ENCODE measurements at regions not wholly inside any gene's neighbourhood (a gene's known extent, or its start where the extent isn't known, plus 50 kb on each side); places are given as distances from the start of the nearest gene placed in this dataset.

DNA sequence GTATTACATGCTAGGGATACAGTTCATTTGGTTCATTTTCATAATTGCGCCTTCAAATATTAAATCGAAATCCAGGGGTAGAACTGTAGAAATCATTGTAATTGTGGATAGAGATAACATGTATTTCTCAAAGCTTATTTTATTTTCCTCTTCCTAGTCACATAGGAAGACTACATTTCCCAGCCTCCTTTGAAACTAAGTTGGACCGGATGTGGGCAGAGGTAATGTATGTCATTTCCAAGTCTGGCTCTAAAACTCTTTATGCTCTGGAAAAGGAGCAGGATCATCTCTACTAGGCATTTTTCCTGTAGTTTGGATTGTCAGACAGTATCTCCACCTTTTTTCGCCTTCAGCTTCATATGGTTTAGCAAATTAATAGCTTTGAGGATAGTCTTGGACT, 70.1 kb upstream of the CRY1 start:
- Histone ChIP-seq H3K4me3 (no peak overlapping the region), H3K9me3 (no peaks in the 10 kb centered on the region), H3K27ac (no peak overlapping the region), H3K27me3 (ENCODE audit: low read depth) (peaks cover 4% of the 10 kb centered on the region), H3K36me3 (no peaks in the 10 kb centered on the region), H3K4me1 (no peaks in the 10 kb centered on the region)
- intact Hi-C loops (cut with DNase I), result no loop called here
- ATAC-seq, result no peak
- DNase-seq, result no peak
- TF ChIP-seq, protein P1, sequence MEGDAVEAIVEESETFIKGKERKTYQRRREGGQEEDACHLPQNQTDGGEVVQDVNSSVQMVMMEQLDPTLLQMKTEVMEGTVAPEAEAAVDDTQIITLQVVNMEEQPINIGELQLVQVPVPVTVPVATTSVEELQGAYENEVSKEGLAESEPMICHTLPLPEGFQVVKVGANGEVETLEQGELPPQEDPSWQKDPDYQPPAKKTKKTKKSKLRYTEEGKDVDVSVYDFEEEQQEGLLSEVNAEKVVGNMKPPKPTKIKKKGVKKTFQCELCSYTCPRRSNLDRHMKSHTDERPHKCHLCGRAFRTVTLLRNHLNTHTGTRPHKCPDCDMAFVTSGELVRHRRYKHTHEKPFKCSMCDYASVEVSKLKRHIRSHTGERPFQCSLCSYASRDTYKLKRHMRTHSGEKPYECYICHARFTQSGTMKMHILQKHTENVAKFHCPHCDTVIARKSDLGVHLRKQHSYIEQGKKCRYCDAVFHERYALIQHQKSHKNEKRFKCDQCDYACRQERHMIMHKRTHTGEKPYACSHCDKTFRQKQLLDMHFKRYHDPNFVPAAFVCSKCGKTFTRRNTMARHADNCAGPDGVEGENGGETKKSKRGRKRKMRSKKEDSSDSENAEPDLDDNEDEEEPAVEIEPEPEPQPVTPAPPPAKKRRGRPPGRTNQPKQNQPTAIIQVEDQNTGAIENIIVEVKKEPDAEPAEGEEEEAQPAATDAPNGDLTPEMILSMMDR (IDR thresholded peaks at IDR 0.05), result no peak

DNA sequence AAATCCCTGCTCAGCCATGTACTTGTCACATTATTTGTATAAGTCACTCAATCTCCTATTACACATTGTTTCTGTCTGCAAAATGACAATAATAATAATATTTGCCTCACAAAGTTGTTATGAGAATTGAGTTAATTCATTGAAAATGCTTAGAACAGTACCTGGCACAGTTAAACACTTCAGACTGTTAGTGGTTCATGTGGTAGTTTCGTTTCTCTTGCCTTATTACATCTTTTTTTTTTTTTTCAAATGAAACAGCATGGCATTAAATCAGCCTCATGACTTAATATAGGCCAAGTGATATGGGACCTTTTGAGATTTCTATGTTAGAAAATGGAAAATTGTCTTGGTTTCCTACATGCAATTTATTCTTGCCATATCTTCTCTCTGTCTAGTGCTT, 71.0 kb upstream of the CRY1 start:
- intact Hi-C loops (cut with DNase I), result no loop called here
- Histone ChIP-seq H3K27ac (no peak overlapping the region), H3K27me3 (ENCODE audit: low read depth) (peaks cover 12% of the 10 kb centered on the region), H3K4me1 (no peaks in the 10 kb centered on the region), H3K9me3 (no peaks in the 10 kb centered on the region), H3K4me3 (no peak overlapping the region), H3K36me3 (no peaks in the 10 kb centered on the region)
- ATAC-seq, result no peak
- TF ChIP-seq, protein P1 (IDR thresholded peaks at IDR 0.05), result no peak
- no peak for DNase-seq

DNA sequence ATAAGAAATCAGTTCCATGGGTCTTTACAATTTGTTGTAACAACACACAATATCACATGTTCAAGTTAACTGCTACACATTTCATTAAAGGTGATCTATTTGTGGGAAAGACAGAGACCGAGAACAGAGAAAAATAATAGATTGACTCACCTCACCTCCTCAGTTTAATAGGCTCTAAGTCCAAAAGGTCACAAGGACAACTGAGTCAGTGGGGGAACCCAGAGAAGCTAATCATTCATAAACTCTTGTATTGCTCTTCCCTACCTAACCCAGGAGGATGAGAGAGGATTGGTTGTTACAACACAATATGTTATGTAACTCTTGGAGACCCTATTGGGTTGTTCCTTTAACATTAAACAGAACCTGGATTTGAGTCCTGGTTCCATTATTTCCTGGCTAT, 72.2 kb upstream of the CRY1 start:
- no peaks in the 10 kb centered on the region for H3K4me1 ChIP-seq
- H3K27me3 ChIP-seq (ENCODE audit: low read depth), result peaks cover 17% of the 10 kb centered on the region
- no peak overlapping the region for H3K4me3 ChIP-seq
- intact Hi-C loops (cut with DNase I), result no loop called here
- no peak overlapping the region for H3K27ac ChIP-seq
- DNase-seq (no peak), ATAC-seq (no peak)
- TF ChIP-seq, protein P1 (IDR thresholded peaks at IDR 0.05), result no peak
- no peaks in the 10 kb centered on the region for H3K9me3 ChIP-seq
- H3K36me3 ChIP-seq, result no peaks in the 10 kb centered on the region

DNA sequence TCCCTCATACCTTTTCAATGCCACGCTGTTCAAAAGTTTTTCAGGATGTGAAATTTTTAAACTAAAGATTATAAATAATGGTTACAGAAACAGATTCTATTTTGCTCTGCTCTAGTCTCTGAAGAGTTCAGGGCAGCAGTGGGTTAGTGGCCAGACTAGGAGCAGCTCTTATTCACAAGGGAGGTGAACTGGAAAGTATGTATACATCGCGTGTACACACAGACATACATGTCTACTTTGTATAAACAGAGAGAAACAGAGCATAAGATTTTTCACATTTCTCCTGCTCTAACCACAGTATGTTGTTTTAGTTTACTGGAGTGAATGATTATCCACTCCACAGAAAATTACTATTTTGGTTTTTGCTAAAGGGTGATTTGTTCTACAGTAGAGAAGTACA, 74.4 kb upstream of the CRY1 start:
- peaks cover 17% of the 10 kb centered on the region for H3K27me3 ChIP-seq (ENCODE audit: low read depth)
- H3K9me3 ChIP-seq, result no peaks in the 10 kb centered on the region
- H3K27ac ChIP-seq, result no peak overlapping the region
- no peaks in the 10 kb centered on the region for H3K36me3 ChIP-seq
- TF ChIP-seq, protein P1 (IDR thresholded peaks at IDR 0.05), result no peak
- no peak for ATAC-seq
- H3K4me3 ChIP-seq, result no peak overlapping the region
- intact Hi-C loops (cut with DNase I), result no loop called here
- DNase-seq, result no peak
- H3K4me1 ChIP-seq, result no peaks in the 10 kb centered on the region

DNA sequence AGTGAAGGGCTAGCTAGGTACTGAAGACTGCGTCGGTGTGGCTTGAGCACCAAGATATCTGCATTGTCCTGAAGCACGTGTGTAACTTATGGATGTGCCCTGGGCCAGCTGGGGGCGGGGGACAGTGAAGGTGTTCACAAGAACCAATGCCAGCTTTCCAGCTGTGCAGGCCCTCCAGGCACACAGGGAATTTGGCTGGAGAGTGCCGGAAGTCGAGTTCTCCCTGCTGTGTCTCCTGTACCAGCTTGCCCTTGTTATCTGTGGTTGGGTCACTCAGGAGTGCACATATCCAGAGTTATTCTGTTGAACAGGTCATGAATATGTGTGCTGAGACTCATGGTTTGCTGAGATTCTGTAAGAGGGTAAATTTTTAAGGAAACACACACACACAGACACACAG, 75.9 kb upstream of the CRY1 start:
- Histone ChIP-seq H3K9me3 (no peaks in the 10 kb centered on the region), H3K27ac (no peak overlapping the region), H3K4me3 (no peak overlapping the region), H3K36me3 (no peaks in the 10 kb centered on the region), H3K4me1 (no peaks in the 10 kb centered on the region), H3K27me3 (ENCODE audit: low read depth) (peaks cover 17% of the 10 kb centered on the region)
- intact Hi-C loops (cut with DNase I), result no loop called here
- DNase-seq (no peak), ATAC-seq (no peak)
- TF ChIP-seq, protein P1 (IDR thresholded peaks at IDR 0.05), result no peak

DNA sequence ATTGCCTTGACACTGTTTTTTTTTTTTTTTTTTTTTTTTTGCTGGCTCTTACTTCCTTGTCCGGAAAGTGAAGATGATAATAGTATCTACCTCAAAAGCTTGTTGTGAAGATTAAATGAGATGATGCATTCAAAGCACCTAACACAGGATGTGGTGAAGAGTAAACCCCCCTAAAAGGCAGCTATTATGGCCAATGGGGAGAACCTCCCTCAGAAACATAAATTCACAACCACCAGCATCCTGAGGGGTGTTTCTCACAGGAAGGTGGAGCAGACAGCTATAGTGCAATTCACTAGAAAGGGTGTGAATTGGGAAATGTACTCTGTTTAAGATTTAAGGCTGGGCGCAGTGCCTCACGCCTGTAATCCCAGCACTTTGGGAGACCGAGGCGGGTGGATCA, 85.4 kb upstream of the CRY1 start:
- H3K9me3 ChIP-seq, result no peaks in the 10 kb centered on the region
- intact Hi-C loops (cut with DNase I), result no loop called here
- H3K4me3 ChIP-seq, result no peak overlapping the region
- H3K4me1 ChIP-seq, result no peaks in the 10 kb centered on the region
- DNase-seq (no peak), ATAC-seq (no peak)
- H3K27ac ChIP-seq, result no peak overlapping the region
- no peaks in the 10 kb centered on the region for H3K36me3 ChIP-seq
- TF ChIP-seq, protein P1 (IDR thresholded peaks at IDR 0.05), result no peak
- H3K27me3 ChIP-seq (ENCODE audit: low read depth), result no peaks in the 10 kb centered on the region
